CMK (cell line): ENCODE measurements at regions not wholly inside any gene's neighbourhood (a gene's known extent, or its start where the extent isn't known, plus 50 kb on each side); places are given as distances from the start of the nearest gene placed in this dataset.

Experiments used
- DNase-seq: peaks from one replicate; pipeline ENCODE4 v3.0.0-alpha.2; 2010; ENCODE audit warnings: low read depth

- DNase-seq = no peak
These were observed 501.5 kb downstream of the DMAC1 start for GRCh38 chr9:7298123-7298522.

- no peak for DNase-seq
These were observed 502.1 kb downstream of the DMAC1 start for GRCh38 chr9:7297521-7297920.

GRCh38 chr9:7293091-7293490 lies 506.5 kb downstream of the DMAC1 start:
- DNase-seq = no peak

GRCh38 chr9:7289773-7290172 lies 509.8 kb downstream of the DMAC1 start:
- DNase-seq = no peak

GRCh38 chr9:7287986-7288385 lies 511.6 kb downstream of the DMAC1 start:
- no peak for DNase-seq

GRCh38 chr9:7287065-7287464 lies 512.5 kb downstream of the DMAC1 start:
- no peak for DNase-seq

GRCh38 chr9:7286101-7286500 lies 513.5 kb downstream of the DMAC1 start:
- no peak for DNase-seq

- DNase-seq = no peak
These were observed 514.4 kb downstream of the DMAC1 start for GRCh38 chr9:7285199-7285598.

GRCh38 chr9:7284517-7284916 lies 515.1 kb downstream of the DMAC1 start:
- DNase-seq = no peak

- no peak for DNase-seq
These were observed 515.5 kb downstream of the DMAC1 start for GRCh38 chr9:7284117-7284516.

GRCh38 chr9:7273575-7273974 lies 515.8 kb downstream of the KDM4C start:
- no peak for DNase-seq

- no peak for DNase-seq
These were observed 509.3 kb downstream of the KDM4C start for GRCh38 chr9:7266911-7267595.

- DNase-seq = no peak
These were observed 507.4 kb downstream of the KDM4C start for GRCh38 chr9:7265181-7265580.

- no peak for DNase-seq
These were observed 501.9 kb downstream of the KDM4C start for GRCh38 chr9:7259544-7260241.

GRCh38 chr9:7258688-7259396 lies 501.1 kb downstream of the KDM4C start:
- DNase-seq = no peak

- no peak for DNase-seq
These were observed 489.2 kb downstream of the KDM4C start for GRCh38 chr9:7246917-7247522.

GRCh38 chr9:7245976-7246580 lies 488.3 kb downstream of the KDM4C start:
- no peak for DNase-seq

GRCh38 chr9:7243838-7244237 lies 486.1 kb downstream of the KDM4C start:
- DNase-seq = no peak

GRCh38 chr9:7242126-7242525 lies 484.4 kb downstream of the KDM4C start:
- DNase-seq = no peak

- DNase-seq = no peak
These were observed 483.9 kb downstream of the KDM4C start for GRCh38 chr9:7241694-7242093.

- DNase-seq = no peak
These were observed 483.0 kb downstream of the KDM4C start for GRCh38 chr9:7240569-7241311.

- no peak for DNase-seq
These were observed 481.9 kb downstream of the KDM4C start for GRCh38 chr9:7239708-7240107.
